HEK293 (cell line): ENCODE measurements at regions not wholly inside any gene's neighbourhood (a gene's known extent, or its start where the extent isn't known, plus 50 kb on each side); places are given as distances from the start of the nearest gene placed in this dataset.

Experiments
- CTCF ChIP-seq: fragments of 450-650 bp; formaldehyde crosslinking; IDR thresholded peaks from 2 replicates; pipeline ENCODE4 v1.5.1; 2016; ENCODE audit warnings: missing biosample characterization, missing genetic modification characterization
- KLF1 ChIP-seq: fragments of 450-650 bp; formaldehyde crosslinking; IDR thresholded peaks from 2 replicates; pipeline ENCODE4 v1.5.1; 2016; ENCODE audit warnings: missing biosample characterization, missing genetic modification characterization
- OVOL3 ChIP-seq: fragments of 450-650 bp; formaldehyde crosslinking; IDR thresholded peaks from 2 replicates; pipeline ENCODE4 v1.5.1; 2016; ENCODE audit warnings: missing biosample characterization, missing genetic modification characterization
- PBX3 ChIP-seq: sonication (generic); formaldehyde crosslinking; IDR thresholded peaks from 2 replicates; pipeline ENCODE4 v1.8.1; 2022; ENCODE audit warnings: mild to moderate bottlenecking, moderate library complexity, missing genetic modification reagents
- RBAK ChIP-seq: fragments of 450-650 bp; formaldehyde crosslinking; IDR thresholded peaks from 2 replicates; pipeline ENCODE4 v1.5.1; 2016; ENCODE audit warnings: missing biosample characterization, missing genetic modification characterization
- SALL2 ChIP-seq: fragments of 450-650 bp; formaldehyde crosslinking; IDR thresholded peaks from 2 replicates; pipeline ENCODE4 v1.5.0; 2017; ENCODE audit warnings: missing biosample characterization, mild to moderate bottlenecking, missing genetic modification characterization, borderline replicate concordance
- SETDB1 ChIP-seq: IDR thresholded peaks from one replicate; pipeline ENCODE4 v1.6.1; 2017; ENCODE audit warnings: mild to moderate bottlenecking, low read length, moderate library complexity, mixed read lengths; ENCODE audit not compliant: insufficient read length
- TSHZ1 ChIP-seq: fragments of 450-650 bp; formaldehyde crosslinking; IDR thresholded peaks from 2 replicates; pipeline ENCODE4 v1.5.1; 2016; ENCODE audit warnings: missing biosample characterization, missing genetic modification characterization, borderline replicate concordance
- ZBTB21 ChIP-seq: fragments of 450-650 bp; formaldehyde crosslinking; IDR thresholded peaks from 2 replicates; pipeline ENCODE4 v1.5.1; 2017; ENCODE audit warnings: missing biosample characterization, missing genetic modification characterization
- ZBTB7A ChIP-seq: fragments of 450-650 bp; formaldehyde crosslinking; IDR thresholded peaks from 2 replicates; pipeline ENCODE4 v1.5.1; 2016; ENCODE audit warnings: low read depth, missing biosample characterization, missing genetic modification characterization
- ZNF223 ChIP-seq: fragments of 450-650 bp; formaldehyde crosslinking; IDR thresholded peaks from 2 replicates; pipeline ENCODE4 v1.5.1; 2016; ENCODE audit warnings: missing biosample characterization, missing genetic modification characterization
- ZNF280D ChIP-seq: fragments of 450-650 bp; formaldehyde crosslinking; IDR thresholded peaks from 2 replicates; pipeline ENCODE4 v1.5.1; 2016; ENCODE audit warnings: missing biosample characterization, missing genetic modification characterization
- ZNF600 ChIP-seq: fragments of 450-650 bp; formaldehyde crosslinking; IDR thresholded peaks from 2 replicates; pipeline ENCODE4 v1.5.1; 2016; ENCODE audit warnings: missing biosample characterization, missing genetic modification characterization
- ZNF768 ChIP-seq: fragments of 450-650 bp; formaldehyde crosslinking; IDR thresholded peaks from 2 replicates; pipeline ENCODE4 v1.5.1; 2018; ENCODE audit warnings: missing biosample characterization, mild to moderate bottlenecking, missing genetic modification characterization

GRCh38 chr20:37615340-37616109 lies 78.3 kb upstream of the CTNNBL1 start:
- TF ChIP-seq RBAK (tag by site-specific recombination) (no peak), ZBTB21 (tag by site-specific recombination) (no peak), KLF1 (no peak), CTCF (no peak; the same call in 1 of the 2 replicates), ZNF223 (tag by site-specific recombination) (no peak), TSHZ1 (tag by site-specific recombination) (no peak), ZBTB7A (tag by site-specific recombination) (no peak), ZNF768 (tag by site-specific recombination) (no peak), ZNF600 (no peak), PBX3 (CRISPR knock-in tag) (no peak), SALL2 (tag by site-specific recombination) (no peak), OVOL3 (tag by site-specific recombination) (no peak), ZNF280D (tag by site-specific recombination) (no peak), SETDB1 (no peak)
